ENCODE measurements at regions not wholly inside any gene's neighbourhood (a gene's known extent, or its start where the extent isn't known, plus 50 kb on each side); places are given as distances from the start of the nearest gene placed in this dataset.
"Not testable (repeated sequence)": the region's sequence is repeated elsewhere in the genome, so short reads cannot be mapped to it uniquely, and the experiment has no call there.

- TF ChIP-seq SP1 (IDR thresholded peaks at IDR 0.05); TAF1 (conservative IDR thresholded peaks at IDR 0.05); CTCF (IDR thresholded peaks at IDR 0.05; ENCODE audit: low read depth, low read length, missing input control): not testable (repeated sequence)
Observed at GRCh38 chr2:78172157-78172556, 650.0 kb upstream of the LRRTM4 start.
